H1 (cell line): ENCODE measurements at regions not wholly inside any gene's neighbourhood (a gene's known extent, or its start where the extent isn't known, plus 50 kb on each side); places are given as distances from the start of the nearest gene placed in this dataset.

Experiments used
- USF2 ChIP-seq: IDR thresholded peaks from 2 replicates; pipeline ENCODE4 v1.6.1; 2011; ENCODE audit warnings: low read length, improper control_type of control experiment

GRCh38 chr11:15673408-15673831 lies 558.7 kb downstream of the INSC start (continued):
- no peak for TF ChIP-seq USF2
